T-helper 1 cell treated with Interleukin-12 subunit alpha and Interleukin-12 subunit beta and Interleukin-4 antibody, amounts not matched to agents 30 μg/mL and 1 μg/mL, for 36 hours (primary cell): ENCODE measurements at regions not wholly inside any gene's neighbourhood (a gene's known extent, or its start where the extent isn't known, plus 50 kb on each side); places are given as distances from the start of the nearest gene placed in this dataset.

Source experiments
- H3K27ac Mint-ChIP-seq: one replicate; pipeline ENCODE4 v1.8.0; 2021; ENCODE audit warnings: mild to moderate bottlenecking, mixed read lengths
- H3K27me3 Mint-ChIP-seq: one replicate; pipeline ENCODE4 v1.8.0; 2021; ENCODE audit warnings: low read depth, mixed read lengths
- H3K36me3 Mint-ChIP-seq: one replicate; pipeline ENCODE4 v1.8.0; 2021; ENCODE audit warnings: low read depth, mixed read lengths
- H3K4me1 Mint-ChIP-seq: one replicate; pipeline ENCODE4 v1.8.0; 2021; ENCODE audit warnings: low read depth, mixed read lengths
- H3K4me3 Mint-ChIP-seq: one replicate; pipeline ENCODE4 v1.8.0; 2021; ENCODE audit warnings: mild to moderate bottlenecking, moderate library complexity, mixed read lengths
- H3K9me3 Mint-ChIP-seq: one replicate; pipeline ENCODE4 v1.8.0; 2021; ENCODE audit warnings: mixed read lengths

DNA sequence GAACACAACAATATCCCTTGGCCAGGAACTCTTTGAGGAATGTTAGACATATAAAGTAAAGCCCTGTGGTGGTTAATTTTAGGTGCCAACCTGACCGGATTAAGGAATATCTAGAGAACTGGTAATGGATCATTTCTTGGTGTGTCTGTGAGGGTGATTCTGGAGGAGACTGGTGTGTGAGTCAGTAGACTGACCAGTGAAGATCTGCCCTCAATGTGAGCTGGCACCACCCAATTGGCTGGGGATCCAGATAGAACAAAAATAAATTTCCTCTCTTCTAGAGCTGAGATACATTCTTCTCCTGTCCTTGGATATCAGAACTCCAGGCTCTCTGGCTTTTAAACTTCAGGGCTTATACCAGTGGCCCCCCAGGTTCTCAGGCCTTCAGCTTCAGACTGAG is 56.2 kb upstream of the TNPO1 start:
- H3K4me1 Mint-ChIP-seq: no peaks in the 10 kb centered on the region
- H3K4me3 Mint-ChIP-seq: no peak overlapping the region
- no peaks in the 10 kb centered on the region for H3K9me3 Mint-ChIP-seq
- peaks cover 6% of the 10 kb centered on the region for H3K27me3 Mint-ChIP-seq
- H3K36me3 Mint-ChIP-seq: no peaks in the 10 kb centered on the region
- H3K27ac Mint-ChIP-seq: no peak overlapping the region

DNA sequence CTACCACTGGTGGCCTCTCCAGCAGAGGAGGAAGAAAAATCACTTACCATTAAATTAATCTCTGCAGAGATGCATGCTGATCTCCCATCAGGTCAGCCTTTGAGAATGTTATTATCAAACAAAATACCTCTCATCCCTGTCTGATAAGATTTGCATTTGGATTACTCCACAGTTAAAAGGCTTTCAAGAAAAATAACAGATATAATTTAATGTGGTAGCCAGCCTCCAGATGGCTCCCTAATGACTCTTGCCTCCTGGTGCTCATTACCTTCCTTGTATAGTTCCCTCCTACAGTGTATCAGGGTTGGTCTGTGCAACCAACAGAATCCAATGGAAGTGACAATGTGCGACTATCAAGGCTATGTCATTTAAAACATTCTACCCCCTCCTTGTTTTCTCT is 63.6 kb upstream of the TNPO1 start:
- H3K9me3 Mint-ChIP-seq: no peaks in the 10 kb centered on the region
- H3K4me3 Mint-ChIP-seq: no peak overlapping the region
- no peaks in the 10 kb centered on the region for H3K4me1 Mint-ChIP-seq
- no peaks in the 10 kb centered on the region for H3K36me3 Mint-ChIP-seq
- peaks cover 6% of the 10 kb centered on the region for H3K27me3 Mint-ChIP-seq
- no peak overlapping the region for H3K27ac Mint-ChIP-seq

DNA sequence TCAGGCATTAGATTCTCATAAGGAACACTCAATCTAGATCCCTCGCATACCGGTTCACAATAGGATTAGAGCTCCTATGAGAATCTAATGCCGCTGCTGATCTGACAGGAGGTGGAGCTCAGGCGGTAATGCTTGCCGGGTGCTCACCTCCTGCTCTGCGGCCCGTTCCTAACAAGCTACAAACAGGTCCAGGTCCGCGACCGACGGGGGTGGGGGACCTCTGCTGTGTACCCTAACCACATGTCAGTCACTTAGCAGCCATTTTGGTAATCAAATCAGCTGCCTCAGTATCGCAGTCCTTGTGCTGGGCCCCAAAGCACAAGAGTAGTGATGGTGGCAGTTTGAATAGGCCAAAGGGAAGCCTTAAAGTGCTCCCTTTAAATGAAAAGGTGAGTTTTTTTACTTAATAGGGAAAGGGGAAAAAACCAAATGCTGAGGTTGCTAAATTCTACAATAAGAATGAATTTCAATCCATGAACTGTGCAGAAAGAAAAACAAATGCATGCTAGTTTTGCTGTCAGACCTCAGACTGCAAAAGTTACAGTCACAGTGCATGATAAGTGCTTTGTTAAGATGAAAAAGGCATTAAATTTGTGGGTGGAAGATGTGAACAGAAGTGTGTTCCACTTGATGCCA is 67.0 kb upstream of the TNPO1 start:
- no peaks in the 10 kb centered on the region for H3K9me3 Mint-ChIP-seq
- H3K4me3 Mint-ChIP-seq: no peak overlapping the region
- peaks cover 10% of the 10 kb centered on the region for H3K27me3 Mint-ChIP-seq
- no peaks in the 10 kb centered on the region for H3K4me1 Mint-ChIP-seq
- no peaks in the 10 kb centered on the region for H3K36me3 Mint-ChIP-seq
- H3K27ac Mint-ChIP-seq: no peak overlapping the region

DNA sequence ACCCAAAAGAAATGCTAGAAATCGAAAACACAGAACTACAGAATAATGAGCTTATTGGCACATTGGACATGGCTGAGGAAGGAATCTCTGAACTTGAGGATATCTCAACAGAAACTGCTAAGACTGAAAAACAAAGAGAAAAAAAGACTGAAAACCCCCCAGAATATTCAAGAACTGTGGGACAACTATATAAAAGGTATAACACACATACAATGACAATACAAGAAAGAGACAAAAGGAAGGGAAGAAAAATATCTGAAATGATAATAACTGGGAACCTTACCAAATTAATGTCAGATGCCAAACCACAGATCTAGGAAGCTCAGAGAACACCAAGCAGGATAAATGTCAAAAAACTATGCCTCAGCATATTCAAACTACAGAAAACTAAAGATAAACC is 68.6 kb upstream of the TNPO1 start:
- H3K36me3 Mint-ChIP-seq: no peaks in the 10 kb centered on the region
- no peaks in the 10 kb centered on the region for H3K4me1 Mint-ChIP-seq
- no peaks in the 10 kb centered on the region for H3K9me3 Mint-ChIP-seq
- H3K27me3 Mint-ChIP-seq: peaks cover 13% of the 10 kb centered on the region
- no peak overlapping the region for H3K27ac Mint-ChIP-seq
- H3K4me3 Mint-ChIP-seq: no peak overlapping the region

DNA sequence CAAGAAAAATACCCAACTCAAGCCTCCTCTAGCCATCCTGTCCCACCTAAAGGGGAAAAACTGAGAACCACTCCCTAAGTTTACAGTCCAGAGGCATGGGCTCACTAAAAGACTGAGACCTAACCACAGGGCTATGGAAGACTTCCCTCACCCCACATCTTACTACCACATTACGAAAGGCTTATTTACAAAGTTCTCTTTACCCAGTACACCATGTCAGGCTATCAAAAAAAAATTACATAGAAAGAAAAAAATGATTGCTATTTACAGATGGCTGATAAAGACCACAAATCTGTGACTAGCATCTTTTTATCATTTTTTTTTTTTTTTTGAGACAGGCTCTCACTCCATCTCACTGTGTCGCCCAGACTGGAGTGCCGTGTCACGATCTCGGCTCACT is 69.7 kb upstream of the TNPO1 start:
- no peaks in the 10 kb centered on the region for H3K9me3 Mint-ChIP-seq
- H3K27me3 Mint-ChIP-seq: peaks cover 13% of the 10 kb centered on the region
- H3K27ac Mint-ChIP-seq: no peak overlapping the region
- no peak overlapping the region for H3K4me3 Mint-ChIP-seq
- H3K4me1 Mint-ChIP-seq: no peaks in the 10 kb centered on the region
- H3K36me3 Mint-ChIP-seq: no peaks in the 10 kb centered on the region

DNA sequence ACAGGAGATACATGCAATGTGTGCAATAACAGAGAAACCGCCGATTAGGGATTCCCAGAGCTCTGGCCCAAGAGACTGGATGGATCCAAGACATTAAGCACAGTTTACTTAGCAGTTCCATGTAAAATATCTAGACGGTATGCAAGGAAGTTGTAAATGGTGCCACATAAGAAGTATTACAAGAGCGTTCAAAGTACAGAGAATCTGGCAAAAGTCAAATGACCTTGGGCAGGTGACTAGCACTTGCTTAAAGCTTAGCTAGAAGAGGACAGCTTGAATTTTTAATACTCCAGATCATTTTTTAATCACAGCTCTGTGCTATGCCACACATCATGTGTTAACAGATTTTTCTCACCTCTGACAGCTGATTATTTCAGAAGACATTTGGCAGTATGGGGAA is 72.3 kb upstream of the TNPO1 start:
- Mint-ChIP-seq H3K4me3 (no peak overlapping the region), H3K9me3 (no peaks in the 10 kb centered on the region), H3K4me1 (no peaks in the 10 kb centered on the region), H3K36me3 (no peaks in the 10 kb centered on the region), H3K27ac (no peak overlapping the region), H3K27me3 (peaks cover 13% of the 10 kb centered on the region)

DNA sequence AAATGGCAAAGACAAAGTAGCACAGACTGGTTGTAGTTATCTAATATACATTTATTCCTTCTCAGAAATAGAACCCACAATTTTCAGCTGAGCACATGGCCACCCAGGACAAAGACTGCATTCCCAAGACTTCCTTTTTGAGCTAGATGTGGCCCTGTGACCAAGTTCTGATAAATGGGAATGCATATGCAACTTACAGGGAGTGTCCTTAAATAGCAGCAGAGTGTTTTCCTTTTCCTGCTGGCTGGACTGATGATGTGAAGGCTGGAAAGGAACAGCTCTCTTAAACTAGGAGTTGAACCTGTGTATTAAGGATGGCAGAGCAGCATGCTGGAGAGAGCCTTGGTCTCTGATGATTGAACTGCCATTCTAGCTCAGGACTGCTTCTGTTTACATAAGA is 74.7 kb upstream of the TNPO1 start:
- Mint-ChIP-seq H3K27ac (no peak overlapping the region), H3K9me3 (no peaks in the 10 kb centered on the region), H3K4me1 (no peaks in the 10 kb centered on the region), H3K36me3 (no peaks in the 10 kb centered on the region), H3K4me3 (no peak overlapping the region), H3K27me3 (peaks cover 13% of the 10 kb centered on the region)

DNA sequence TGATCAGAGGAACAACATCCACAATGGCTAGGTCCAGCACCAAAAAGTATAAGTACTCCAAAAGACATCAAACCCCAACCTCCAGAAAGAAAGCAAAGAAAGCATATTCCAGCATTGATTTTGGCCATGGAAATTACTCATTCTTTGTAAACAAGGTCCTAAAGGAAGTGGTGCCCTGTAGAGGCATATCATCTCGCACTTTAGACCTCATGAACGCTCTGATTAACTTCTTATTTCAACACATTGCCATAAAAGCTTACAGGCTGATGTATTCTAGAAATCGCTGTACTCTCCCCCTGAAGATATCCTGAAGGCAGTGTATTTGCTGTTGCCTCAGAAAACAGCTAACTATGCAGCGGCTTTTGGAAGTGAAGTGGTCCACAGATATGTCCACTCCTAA is 82.7 kb upstream of the TNPO1 start:
- H3K36me3 Mint-ChIP-seq: no peaks in the 10 kb centered on the region
- no peak overlapping the region for H3K4me3 Mint-ChIP-seq
- peaks cover 4% of the 10 kb centered on the region for H3K9me3 Mint-ChIP-seq
- H3K27me3 Mint-ChIP-seq: peaks cover 4% of the 10 kb centered on the region
- H3K27ac Mint-ChIP-seq: no peak overlapping the region
- H3K4me1 Mint-ChIP-seq: no peaks in the 10 kb centered on the region

DNA sequence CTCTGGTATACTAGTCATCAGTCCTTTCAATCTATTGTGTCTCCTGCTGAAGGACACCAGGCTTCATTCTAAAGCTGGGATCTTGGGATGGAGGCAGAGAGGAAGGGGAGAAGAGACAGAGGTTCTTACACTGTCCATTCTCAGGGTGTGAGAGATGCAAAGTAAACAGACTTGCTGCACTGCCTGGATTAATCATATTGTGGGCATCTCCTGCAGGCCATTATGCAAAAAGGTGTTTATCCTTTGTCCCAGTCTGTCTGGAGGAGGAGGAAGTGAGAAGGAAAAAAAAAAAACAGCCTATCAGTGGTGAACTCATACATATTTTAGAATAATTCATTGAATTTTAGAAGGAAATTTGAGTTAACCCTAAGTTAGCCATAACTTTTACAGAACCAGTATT is 92.9 kb upstream of the TNPO1 start:
- Mint-ChIP-seq H3K27ac (no peak overlapping the region), H3K4me3 (no peak overlapping the region), H3K9me3 (no peaks in the 10 kb centered on the region), H3K4me1 (no peaks in the 10 kb centered on the region), H3K27me3 (no peaks in the 10 kb centered on the region), H3K36me3 (no peaks in the 10 kb centered on the region)

DNA sequence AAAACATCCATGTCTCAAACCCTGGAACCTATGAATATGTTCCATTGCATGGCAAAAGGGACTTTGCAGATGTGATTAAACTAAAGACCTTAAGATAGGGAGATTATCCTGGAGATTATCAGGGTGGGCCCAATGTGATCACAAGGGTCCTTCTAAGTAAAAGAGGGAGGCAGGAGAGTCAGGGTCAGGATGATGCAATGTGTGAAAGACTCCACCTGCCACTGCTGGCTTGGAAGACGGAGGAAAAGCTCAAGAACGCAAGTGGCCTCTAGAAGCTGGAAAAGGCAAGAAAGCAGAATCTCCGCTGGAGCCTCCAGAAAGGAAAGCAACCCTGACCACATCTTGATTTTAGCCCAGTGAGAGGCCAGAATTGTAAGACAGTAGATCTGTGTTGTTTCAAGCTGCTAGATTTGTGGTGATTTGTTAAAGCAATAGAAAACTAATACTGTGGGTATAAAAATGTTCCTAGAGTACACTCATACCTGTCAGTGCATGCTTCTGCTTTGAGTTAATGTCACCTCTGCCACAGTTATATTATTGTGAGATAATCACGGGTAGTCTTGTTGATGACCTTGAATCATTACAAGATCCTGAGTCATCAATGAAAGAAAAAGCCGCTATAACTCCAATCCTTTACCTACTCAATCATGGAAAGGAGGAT is 93.5 kb upstream of the TNPO1 start:
- no peaks in the 10 kb centered on the region for H3K36me3 Mint-ChIP-seq
- H3K27me3 Mint-ChIP-seq: no peaks in the 10 kb centered on the region
- no peaks in the 10 kb centered on the region for H3K4me1 Mint-ChIP-seq
- H3K4me3 Mint-ChIP-seq: no peak overlapping the region
- no peaks in the 10 kb centered on the region for H3K9me3 Mint-ChIP-seq
- no peak overlapping the region for H3K27ac Mint-ChIP-seq

DNA sequence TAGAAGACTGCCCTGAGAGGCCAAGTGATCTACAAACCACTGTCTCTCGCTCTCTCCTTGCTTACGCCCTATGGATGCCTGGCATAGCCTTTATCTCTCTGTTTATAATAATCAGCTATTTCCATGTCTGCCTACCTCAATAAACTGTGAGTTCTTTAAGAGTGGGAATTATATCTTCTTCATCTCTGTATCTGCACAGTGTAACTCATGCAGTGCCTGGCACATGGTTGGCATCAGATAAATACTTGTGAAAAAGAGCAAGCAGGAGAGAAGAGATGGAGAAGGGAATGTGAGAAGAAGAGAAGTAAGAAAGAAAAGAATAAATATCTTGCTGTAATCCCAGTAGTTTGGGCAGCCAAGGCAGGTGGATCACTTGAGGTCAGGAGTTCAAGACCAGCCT is 94.6 kb upstream of the TNPO1 start:
- no peaks in the 10 kb centered on the region for H3K9me3 Mint-ChIP-seq
- no peak overlapping the region for H3K4me3 Mint-ChIP-seq
- H3K27ac Mint-ChIP-seq: no peak overlapping the region
- no peaks in the 10 kb centered on the region for H3K4me1 Mint-ChIP-seq
- peaks cover under 1% of the 10 kb centered on the region for H3K27me3 Mint-ChIP-seq
- H3K36me3 Mint-ChIP-seq: no peaks in the 10 kb centered on the region

DNA sequence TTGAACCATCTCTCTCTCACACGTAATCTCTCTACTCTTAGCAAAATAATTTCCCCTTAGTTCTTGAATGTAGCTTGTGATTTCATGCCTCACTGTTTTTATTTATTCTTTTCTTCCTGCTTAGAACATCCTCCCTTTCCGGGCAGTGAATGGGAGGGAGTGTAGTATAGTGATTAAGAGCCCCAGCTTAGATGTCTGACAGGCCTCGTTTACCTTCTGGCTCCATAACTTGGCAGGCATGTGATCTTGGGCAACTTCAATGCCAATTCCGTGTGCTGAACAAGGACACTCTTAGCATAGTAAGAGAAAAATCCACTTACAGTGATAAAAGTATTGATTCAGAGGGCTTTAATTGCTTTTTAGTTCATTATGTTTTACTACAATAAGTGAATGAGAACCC is 96.3 kb upstream of the TNPO1 start:
- Mint-ChIP-seq H3K27me3 (peaks cover 4% of the 10 kb centered on the region), H3K4me1 (no peaks in the 10 kb centered on the region), H3K9me3 (no peaks in the 10 kb centered on the region), H3K36me3 (no peaks in the 10 kb centered on the region), H3K27ac (no peak overlapping the region), H3K4me3 (no peak overlapping the region)

DNA sequence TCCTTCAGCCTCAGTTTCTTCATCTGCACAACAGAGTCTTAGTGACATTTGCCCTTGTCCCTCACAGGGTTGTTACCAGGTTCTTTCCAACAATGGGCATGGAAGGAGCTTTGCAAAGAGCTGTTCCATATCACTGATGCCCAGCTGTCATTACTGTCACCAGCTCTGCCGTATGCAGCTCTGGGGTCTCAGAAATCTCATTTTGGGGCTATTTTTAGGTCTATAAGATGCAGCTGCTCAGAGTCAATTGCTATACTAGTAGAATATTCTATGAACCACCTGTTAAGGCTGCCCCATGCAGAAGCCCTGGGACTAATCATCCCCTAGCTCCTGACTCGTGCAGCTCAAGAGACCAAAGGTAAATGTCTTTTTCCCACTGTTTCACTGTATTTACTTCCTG is 105.1 kb upstream of the TNPO1 start:
- no peak overlapping the region for H3K4me3 Mint-ChIP-seq
- H3K27me3 Mint-ChIP-seq: peaks cover 9% of the 10 kb centered on the region
- H3K27ac Mint-ChIP-seq: no peak overlapping the region
- no peaks in the 10 kb centered on the region for H3K36me3 Mint-ChIP-seq
- no peaks in the 10 kb centered on the region for H3K4me1 Mint-ChIP-seq
- no peaks in the 10 kb centered on the region for H3K9me3 Mint-ChIP-seq

DNA sequence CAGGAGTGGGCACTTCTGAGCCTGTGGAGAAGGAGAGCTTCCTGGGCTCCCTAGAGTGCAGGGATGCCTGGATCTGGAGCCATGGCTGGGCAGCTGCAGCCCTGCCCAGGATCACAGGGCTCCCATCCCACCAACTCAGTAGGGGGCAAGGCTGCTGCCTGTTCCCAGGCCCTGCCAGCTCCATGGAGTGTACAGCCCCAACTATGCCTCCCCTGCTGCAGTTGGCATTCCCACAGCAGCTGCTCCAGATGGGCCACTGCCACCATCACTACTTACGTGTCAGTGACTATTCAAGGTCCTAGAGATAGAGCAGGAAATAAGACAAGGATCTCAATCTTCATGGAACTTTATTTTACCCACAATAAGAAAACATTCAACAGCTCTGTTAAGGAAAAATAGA is 107.1 kb upstream of the TNPO1 start:
- no peaks in the 10 kb centered on the region for H3K36me3 Mint-ChIP-seq
- no peak overlapping the region for H3K4me3 Mint-ChIP-seq
- H3K27ac Mint-ChIP-seq: no peak overlapping the region
- H3K4me1 Mint-ChIP-seq: no peaks in the 10 kb centered on the region
- peaks cover 9% of the 10 kb centered on the region for H3K27me3 Mint-ChIP-seq
- no peaks in the 10 kb centered on the region for H3K9me3 Mint-ChIP-seq

DNA sequence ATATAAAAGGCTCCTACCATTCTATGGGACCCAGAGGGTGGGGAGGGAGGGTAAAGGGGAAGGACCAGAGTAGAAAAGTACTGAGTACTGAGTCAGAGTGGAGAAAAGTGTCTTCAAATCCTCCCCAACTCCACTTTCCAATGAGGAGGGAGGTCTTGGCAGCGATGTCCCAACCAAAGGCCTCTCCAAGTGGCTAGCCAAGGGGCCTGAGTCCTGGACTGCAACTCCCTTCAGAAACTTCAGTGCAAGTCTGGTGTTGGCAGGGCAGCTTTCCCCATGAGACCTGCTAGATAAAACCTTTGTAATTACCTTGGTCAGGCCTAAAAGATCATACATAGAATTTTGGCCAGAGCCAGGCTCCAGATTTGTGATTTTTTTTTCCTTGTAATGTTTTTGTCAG is 111.3 kb upstream of the TNPO1 start:
- no peaks in the 10 kb centered on the region for H3K4me1 Mint-ChIP-seq
- H3K27ac Mint-ChIP-seq: no peak overlapping the region
- H3K4me3 Mint-ChIP-seq: no peak overlapping the region
- H3K36me3 Mint-ChIP-seq: no peaks in the 10 kb centered on the region
- peaks cover 4% of the 10 kb centered on the region for H3K27me3 Mint-ChIP-seq
- no peaks in the 10 kb centered on the region for H3K9me3 Mint-ChIP-seq

DNA sequence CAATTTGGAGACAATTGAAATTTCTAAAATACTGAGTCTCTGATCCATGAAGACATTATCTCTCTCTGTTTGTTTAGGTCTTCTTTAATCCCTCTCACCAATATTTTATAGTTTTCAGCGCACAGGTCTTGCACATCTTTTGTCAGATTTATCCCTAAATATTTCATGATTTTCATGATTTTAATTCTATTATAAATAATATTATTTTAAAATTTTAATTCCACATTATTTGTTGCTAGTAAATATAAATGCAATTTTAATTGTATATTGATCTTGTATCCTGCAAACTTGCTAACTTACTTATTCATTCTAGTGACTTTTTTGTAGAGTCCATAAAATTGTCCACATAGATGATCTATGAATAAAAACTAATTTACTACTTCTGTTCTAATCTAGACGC is 112.6 kb upstream of the TNPO1 start:
- H3K36me3 Mint-ChIP-seq: no peaks in the 10 kb centered on the region
- no peak overlapping the region for H3K27ac Mint-ChIP-seq
- H3K9me3 Mint-ChIP-seq: no peaks in the 10 kb centered on the region
- no peaks in the 10 kb centered on the region for H3K4me1 Mint-ChIP-seq
- peaks cover under 1% of the 10 kb centered on the region for H3K27me3 Mint-ChIP-seq
- H3K4me3 Mint-ChIP-seq: no peak overlapping the region
